Stimulated activated CD4-positive, alpha-beta T cell treated with anti-CD3 and anti-CD28 coated beads, Interleukin-4, amount 100 ng/mL, for 48 hours (primary cell): ENCODE measurements at regions not wholly inside any gene's neighbourhood (a gene's known extent, or its start where the extent isn't known, plus 50 kb on each side); places are given as distances from the start of the nearest gene placed in this dataset.

Source experiments
- DNase-seq, 2 donors: peaks; one replicate each; pipeline ENCODE4 v3.0.0-alpha.2; 2020; ENCODE audit warnings: low read depth in 2 of 2

DNA sequence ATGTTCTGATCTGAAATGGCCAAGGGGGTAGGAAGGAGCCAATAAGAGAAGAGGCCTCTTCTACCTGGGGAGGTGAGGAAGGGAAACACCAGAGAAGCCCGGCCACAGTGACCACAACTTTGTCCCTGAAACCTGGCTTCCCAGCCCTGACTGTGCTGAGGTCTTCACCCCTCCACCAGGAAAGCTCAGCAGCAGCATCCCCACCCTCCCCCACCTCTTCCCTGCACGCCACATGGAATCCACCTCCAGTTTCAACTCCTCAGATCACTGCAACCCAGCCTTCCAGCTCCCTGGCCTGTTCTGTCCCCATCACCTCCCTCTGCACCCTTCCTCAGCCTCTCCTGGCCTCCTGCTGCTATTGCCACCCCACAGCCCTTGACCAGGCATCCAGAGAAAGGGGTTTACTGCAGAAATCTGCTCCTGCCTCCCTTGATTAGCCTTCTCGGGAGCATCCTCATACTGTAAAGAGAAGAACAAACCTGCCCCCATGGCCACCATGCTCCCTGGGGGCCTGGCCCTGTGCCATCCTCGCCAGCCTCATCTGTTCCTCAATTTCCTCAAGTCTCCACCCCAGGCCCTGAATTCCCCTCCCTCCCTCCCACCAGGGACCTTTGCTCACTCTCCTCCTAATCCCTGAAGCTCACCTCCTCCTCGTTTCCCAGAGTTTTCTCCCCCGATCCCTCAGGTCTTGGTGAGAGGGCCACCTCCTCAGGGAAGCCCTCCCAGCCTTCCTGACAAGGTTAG lies 450.9 kb downstream of the MATN1 start:
- DNase-seq = no peak

GRCh38 chr1:30271401-30272276 lies 451.7 kb downstream of the MATN1 start:
- no peak for DNase-seq

GRCh38 chr1:30270461-30270860 lies 452.9 kb downstream of the MATN1 start:
- DNase-seq = no peak

- no peak for DNase-seq
These were observed 454.3 kb downstream of the MATN1 start for GRCh38 chr1:30268923-30269666.

GRCh38 chr1:30267856-30268255 lies 455.5 kb downstream of the MATN1 start:
- DNase-seq = no peak

DNA sequence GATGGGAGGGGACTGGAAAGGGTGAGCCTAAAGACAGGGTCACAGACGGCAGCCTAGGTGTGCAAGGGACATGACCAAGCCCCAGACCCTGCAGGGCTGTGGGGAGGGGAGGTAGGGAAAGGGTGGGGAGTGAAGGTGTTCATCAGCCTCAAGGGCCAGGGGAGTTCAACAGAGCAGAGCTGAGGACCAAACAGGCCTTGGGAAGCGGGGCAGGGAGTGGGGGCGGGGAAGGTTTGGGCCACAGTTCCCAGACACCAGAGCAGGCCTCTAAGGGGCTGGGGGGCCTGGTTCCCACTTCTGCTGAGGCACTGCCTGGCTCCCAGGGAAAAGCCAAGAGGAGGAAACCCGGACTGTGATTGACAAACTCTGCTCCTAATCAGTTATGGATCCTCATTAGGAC lies 456.3 kb downstream of the MATN1 start:
- no peak for DNase-seq

- no peak for DNase-seq
These were observed 458.0 kb downstream of the MATN1 start for GRCh38 chr1:30265127-30266070.

GRCh38 chr1:30264672-30265025 lies 458.7 kb downstream of the MATN1 start:
- DNase-seq = no peak

- DNase-seq = no peak
These were observed 459.3 kb downstream of the MATN1 start for GRCh38 chr1:30263888-30264671.

- no peak for DNase-seq
These were observed 460.0 kb downstream of the MATN1 start for GRCh38 chr1:30263405-30263804.

GRCh38 chr1:30262158-30262557 lies 461.2 kb downstream of the MATN1 start:
- no peak for DNase-seq

- DNase-seq = no peak
These were observed 463.1 kb downstream of the MATN1 start for GRCh38 chr1:30260318-30260717.

GRCh38 chr1:30259631-30260030 lies 463.8 kb downstream of the MATN1 start:
- no peak for DNase-seq

- DNase-seq = no peak
These were observed 464.5 kb downstream of the MATN1 start for GRCh38 chr1:30258876-30259275.

DNA sequence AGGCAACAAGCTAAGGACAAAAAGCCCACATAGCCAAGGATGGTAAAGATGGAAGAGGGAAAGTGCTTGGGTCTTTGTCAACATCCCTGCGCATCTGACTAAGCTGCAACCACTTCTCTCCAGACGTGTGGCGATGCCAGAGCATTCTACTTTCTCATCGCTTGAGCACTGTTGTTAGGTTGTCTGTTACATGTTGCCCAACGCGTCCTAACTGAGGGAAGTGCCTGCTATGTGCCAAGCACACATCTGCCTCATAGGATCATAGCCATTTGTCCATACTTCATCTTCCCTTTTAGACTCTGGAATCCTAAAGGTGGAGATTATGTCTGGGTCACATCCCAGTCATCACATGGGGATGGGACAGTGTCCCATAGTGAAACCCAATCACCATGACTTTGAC lies 464.9 kb downstream of the MATN1 start:
- no peak for DNase-seq

DNA sequence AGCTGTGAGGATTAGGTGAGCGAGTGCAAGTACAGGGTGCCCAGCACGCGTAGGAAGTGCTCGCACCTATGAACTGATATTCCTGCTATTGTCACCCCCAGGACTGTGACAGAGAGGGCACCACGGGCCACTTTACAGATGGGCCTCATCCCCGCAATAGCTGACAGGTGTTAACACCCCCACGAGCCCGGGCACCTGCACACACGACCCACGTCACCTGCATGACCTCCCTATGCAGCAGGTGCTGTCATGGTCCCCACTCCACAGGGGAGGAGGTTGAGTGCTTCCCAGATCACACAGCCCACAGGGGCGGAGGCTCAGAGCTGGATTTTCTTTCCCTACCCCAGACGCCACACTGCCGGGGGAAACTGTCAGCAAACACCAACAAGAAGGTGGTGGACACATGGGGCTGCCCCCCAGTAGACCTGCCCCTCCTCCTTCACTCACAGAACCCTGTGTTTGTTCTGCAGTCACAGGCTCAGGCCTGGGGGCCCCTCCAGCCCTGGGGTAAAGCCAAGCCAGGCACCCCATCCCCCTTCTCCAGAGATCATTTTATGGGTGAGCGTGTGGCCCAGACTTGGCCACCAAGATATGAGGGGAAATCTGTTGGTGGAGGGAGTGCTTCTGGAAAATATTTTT lies 465.5 kb downstream of the MATN1 start:
- no peak for DNase-seq

DNA sequence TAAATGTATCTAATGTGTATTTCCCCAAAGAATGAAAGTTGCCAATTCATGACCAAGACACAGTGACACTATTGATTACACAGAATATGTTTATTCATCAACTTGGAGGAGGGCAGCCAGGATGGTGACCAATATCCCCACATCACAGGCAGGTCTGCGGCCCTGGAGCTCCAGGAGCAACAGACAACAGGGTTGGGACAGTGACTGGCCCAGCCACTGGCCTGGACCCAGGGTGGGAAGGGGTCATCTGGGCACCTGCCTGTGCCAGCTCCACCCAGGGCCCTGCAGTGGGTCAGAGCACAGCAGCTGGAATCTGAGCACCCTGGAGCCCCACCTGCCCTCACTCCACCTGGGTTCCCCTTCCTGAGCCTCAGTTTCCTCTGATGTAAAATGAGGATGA lies 466.1 kb downstream of the MATN1 start:
- no peak for DNase-seq

DNA sequence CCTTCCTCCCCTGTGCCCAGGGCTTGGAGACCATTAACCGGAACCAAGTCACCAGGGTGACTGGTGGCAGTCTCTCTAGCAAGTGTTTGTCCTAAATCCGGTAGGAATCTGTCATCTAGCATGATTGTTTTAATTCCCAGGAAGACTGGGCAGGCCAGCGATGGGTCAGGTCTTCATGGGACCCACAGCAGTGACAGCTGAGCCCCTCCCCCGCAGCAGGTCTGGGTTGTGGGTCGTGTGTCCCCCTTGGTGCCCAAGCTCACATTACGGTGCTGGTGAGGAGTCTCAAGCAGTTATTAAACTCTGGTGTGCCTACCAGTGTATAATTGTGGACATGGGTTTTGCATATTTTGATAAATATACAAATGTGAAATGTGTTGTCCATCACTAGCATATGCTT lies 466.5 kb downstream of the MATN1 start:
- DNase-seq = no peak

DNA sequence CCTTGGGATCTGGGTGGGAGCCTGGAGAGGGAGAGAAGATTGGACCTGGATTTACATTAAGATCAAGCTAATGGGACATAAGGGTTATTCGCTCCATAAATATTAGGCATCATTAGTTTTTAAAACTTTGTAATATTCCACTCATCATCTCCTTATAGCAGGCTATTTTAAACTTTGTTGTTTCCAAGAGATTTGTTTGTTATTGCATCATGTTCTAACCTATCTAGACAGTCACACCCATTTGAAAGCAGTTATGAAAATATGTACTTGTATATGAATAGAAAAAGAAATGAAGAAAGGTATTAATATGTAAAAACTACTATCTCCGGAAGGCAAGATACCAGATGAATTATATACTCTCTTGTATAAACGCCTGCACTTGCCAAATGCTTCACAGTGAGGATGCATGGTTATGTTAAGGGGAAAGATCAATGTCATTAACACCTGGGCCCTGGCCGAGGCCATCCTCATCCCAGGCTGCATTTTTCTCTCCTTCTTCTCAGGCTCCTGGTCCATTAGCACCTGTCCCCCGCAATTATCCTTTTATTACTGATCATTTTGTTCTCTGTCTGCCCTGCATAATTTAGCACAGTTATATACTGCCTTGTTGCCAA lies 468.2 kb downstream of the MATN1 start:
- DNase-seq = no peak
